PC-9 (cell line): ENCODE measurements at regions not wholly inside any gene's neighbourhood (a gene's known extent, or its start where the extent isn't known, plus 50 kb on each side); places are given as distances from the start of the nearest gene placed in this dataset.

Experiments
- CTCF ChIP-seq: fragments of 200-600 bp; sonication (generic); conservative IDR thresholded peaks from 2 replicates; pipeline ENCODE4 v1.6.1; 2017; ENCODE audit warnings: mixed run types, antibody characterized with exemption, mild to moderate bottlenecking, moderate library complexity
- EZH2 ChIP-seq: fragments of 200-600 bp; sonication (generic); IDR thresholded peaks from 2 replicates; pipeline ENCODE4 v1.8.0; 2017; ENCODE audit warnings: antibody characterized with exemption, low read depth

DNA sequence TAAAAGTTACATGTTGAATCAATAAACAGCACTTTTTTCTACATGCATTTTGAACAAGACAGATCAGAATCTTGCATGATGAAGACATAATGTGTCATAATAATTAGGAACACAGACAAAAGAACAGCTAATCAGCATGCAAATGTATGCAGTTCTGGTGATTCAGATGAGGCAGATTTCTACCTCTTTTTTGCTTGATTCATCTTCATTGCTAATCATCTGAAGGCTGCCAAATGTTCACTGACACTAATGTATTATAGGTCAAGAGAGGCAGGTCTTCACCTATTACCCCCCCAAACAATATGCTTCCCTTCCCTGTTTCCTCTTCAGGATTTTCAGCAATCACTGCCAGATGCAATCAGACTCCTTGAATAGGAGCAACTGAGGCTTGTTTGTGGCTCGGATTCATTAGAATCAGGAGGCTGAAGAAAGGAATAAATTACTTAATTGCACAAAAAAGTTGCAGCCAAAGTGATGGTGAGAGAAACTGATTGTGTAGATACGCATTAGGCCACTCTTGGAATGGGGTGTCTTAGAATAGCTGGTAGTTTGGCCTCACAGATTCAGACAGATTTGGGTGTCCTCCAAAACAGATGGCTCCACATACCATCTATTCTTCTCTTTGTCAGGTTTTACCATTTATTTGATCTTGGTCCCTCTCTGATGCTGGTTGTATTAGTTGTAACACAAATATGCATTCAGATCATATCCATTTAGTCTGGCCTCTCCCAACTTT lies 275.4 kb downstream of the RPS6KC1 start:
- TF ChIP-seq CTCF (no peak), EZH2 (no peak)
